ENCODE measurements at regions not wholly inside any gene's neighbourhood (a gene's known extent, or its start where the extent isn't known, plus 50 kb on each side); places are given as distances from the start of the nearest gene placed in this dataset.

GRCh38 chr14:86683561-86683960 is 1153.6 kb downstream of the FLRT2 start:
- DNase-seq (ENCODE audit: low read depth, low spot score) (no peak), ATAC-seq (no peak), FAIRE-seq (no peak)
- no peaks in the 10 kb centered on the region for H3K36me3 ChIP-seq (ENCODE audit: control insufficient read depth in 2 of 2, insufficient read depth in 2 of 2, low read length in 1 of 2)
- H3K9ac ChIP-seq (ENCODE audit: control insufficient read depth, insufficient read depth, low read length): no peak overlapping the region
- H3K4me2 ChIP-seq (ENCODE audit: control insufficient read depth, insufficient read depth): no peak overlapping the region
- POLR2A ChIA-PET: no interaction called here
- no peaks in the 10 kb centered on the region for H3K9me3 ChIP-seq (replicated peaks; ENCODE audit: control insufficient read depth, insufficient read depth, low read length)
- intact Hi-C loops (cut with micrococcal nuclease; ENCODE audit: unreplicated experiment): no loop called here
- no peaks in the 10 kb centered on the region for H4K20me1 ChIP-seq (ENCODE audit: control insufficient read depth, insufficient read depth)
- H3K4me3 ChIP-seq: no peak overlapping the region
- in situ Hi-C loops (cut with MboI): no loop called here
- no peak overlapping the region for H2AFZ ChIP-seq (ENCODE audit: control insufficient read depth, low read depth, low read length)
- WGBS (ENCODE audit: insufficient coverage, insufficient replicate concordance, low lambda C conversion rate, missing lambda C conversion rate): 50% methylated on average over 1 of the region's 1 CpG
- no peaks in the 10 kb centered on the region for H3K4me1 ChIP-seq (ENCODE audit: control insufficient read depth, insufficient read depth, low read length)
- TF ChIP-seq CBX5 (IDR thresholded peaks at IDR 0.05; ENCODE audit: low read depth) (no peak), RAD21 (IDR thresholded peaks at IDR 0.05; ENCODE audit: insufficient read depth, low read depth, low read length) (no peak)
- no TSS peak for BruUV-seq (replicated peaks)
- H3K27ac ChIP-seq (ENCODE audit: control insufficient read depth, insufficient read depth): no peak overlapping the region
- SMC1A ChIA-PET (ENCODE audit: uncharacterized antibody, unreplicated experiment): no interaction called here
- no peaks in the 10 kb centered on the region for H3K27me3 ChIP-seq (replicated peaks in 1 of 2; ENCODE audit: control insufficient read depth in 2 of 2, insufficient read depth in 2 of 2, low read length in 1 of 2)
- CTCF ChIA-PET: no interaction called here
- no peaks in the 10 kb centered on the region for H3K79me2 ChIP-seq (ENCODE audit: control insufficient read depth, insufficient read depth, low read length)
- RAD21 ChIA-PET (ENCODE audit: unreplicated experiment): no interaction called here

GRCh38 chr14:86675059-86675458 is 1145.1 kb downstream of the FLRT2 start:
- Histone ChIP-seq H3K36me3 (ENCODE audit: control insufficient read depth in 2 of 2, insufficient read depth in 2 of 2, low read length in 1 of 2) (no peaks in the 10 kb centered on the region), H3K4me2 (ENCODE audit: control insufficient read depth, insufficient read depth) (no peak overlapping the region), H2AFZ (ENCODE audit: control insufficient read depth, low read depth, low read length) (no peak overlapping the region), H3K4me1 (ENCODE audit: control insufficient read depth, insufficient read depth, low read length) (no peaks in the 10 kb centered on the region), H3K4me3 (no peak overlapping the region), H3K9me3 (replicated peaks; ENCODE audit: control insufficient read depth, insufficient read depth, low read length) (no peaks in the 10 kb centered on the region), H4K20me1 (ENCODE audit: control insufficient read depth, insufficient read depth) (no peaks in the 10 kb centered on the region), H3K27me3 (replicated peaks in 1 of 2; ENCODE audit: control insufficient read depth in 2 of 2, insufficient read depth in 2 of 2, low read length in 1 of 2) (no peaks in the 10 kb centered on the region), H3K79me2 (ENCODE audit: control insufficient read depth, insufficient read depth, low read length) (no peaks in the 10 kb centered on the region), H3K27ac (ENCODE audit: control insufficient read depth, insufficient read depth) (no peak overlapping the region), H3K9ac (ENCODE audit: control insufficient read depth, insufficient read depth, low read length) (no peak overlapping the region)
- CTCF ChIA-PET: interaction anchor here (0.6 kb wide), 1 partner anchor 1269 kb away, joined by 4 read pairs; no protein-coding TSS in a partner anchor
- POLR2A ChIA-PET: no interaction called here
- DNase-seq (ENCODE audit: low read depth, low spot score) (no peak), ATAC-seq (no peak), FAIRE-seq (no peak)
- TF ChIP-seq SRF (IDR thresholded peaks at IDR 0.05; ENCODE audit: low read depth in 2 of 2, low read length in 2 of 2) (no peak), RCOR1 (conservative IDR thresholded peaks at IDR 0.05; ENCODE audit: low read depth, low read length) (no peak), SREBF1 (IDR thresholded peaks at IDR 0.05; ENCODE audit: low read length) (no peak), MEF2A (IDR thresholded peaks at IDR 0.05; ENCODE audit: insufficient read depth, low read depth, low read length) (no peak), CEBPB (IDR thresholded peaks at IDR 0.05; ENCODE audit: borderline replicate concordance in 1 of 2, low read depth in 2 of 2, low read length in 2 of 2) (no peak), ZNF622 (IDR thresholded peaks at IDR 0.05) (no peak), IKZF1 (conservative IDR thresholded peaks at IDR 0.05) (no peak)
- no TSS peak for BruUV-seq (replicated peaks)
- SMC1A ChIA-PET (ENCODE audit: uncharacterized antibody, unreplicated experiment): interaction anchor here (0.7 to 2.0 kb wide), 4 partner anchors 8 to 133 kb away, joined by 3 to 7 read pairs (median 4); no protein-coding TSS in a partner anchor
- intact Hi-C loops (cut with micrococcal nuclease; ENCODE audit: unreplicated experiment): no loop called here
- WGBS (ENCODE audit: insufficient coverage, insufficient replicate concordance, low lambda C conversion rate, missing lambda C conversion rate): 7% methylated on average over 3 of the region's 3 CpGs
- in situ Hi-C loops (cut with MboI): no loop called here
- RAD21 ChIA-PET (ENCODE audit: unreplicated experiment): no interaction called here
